GM18505 (cell line): ENCODE measurements at regions not wholly inside any gene's neighbourhood (a gene's known extent, or its start where the extent isn't known, plus 50 kb on each side); places are given as distances from the start of the nearest gene placed in this dataset.
"Not testable (repeated sequence)": the region's sequence is repeated elsewhere in the genome, so short reads cannot be mapped to it uniquely, and the experiment has no call there.

Source experiments
- ATAC-seq: cut with Tn5 transposase; IDR thresholded peaks from one replicate; pipeline ENCODE4 v1.9.1; 2021; ENCODE audit not compliant: unreplicated experiment
- POLR2A ChIP-seq: IDR thresholded peaks from 4 replicates; pipeline ENCODE4 v1.6.1; 2011; ENCODE audit warnings: borderline replicate concordance; ENCODE audit not compliant: insufficient read depth, insufficient read length; ENCODE audit errors: extremely low read depth

- TF ChIP-seq POLR2A: no peak
- ATAC-seq: no peak
These were observed 109.0 kb downstream of the ANXA3 start for GRCh38 chr4:78660559-78660958.

DNA sequence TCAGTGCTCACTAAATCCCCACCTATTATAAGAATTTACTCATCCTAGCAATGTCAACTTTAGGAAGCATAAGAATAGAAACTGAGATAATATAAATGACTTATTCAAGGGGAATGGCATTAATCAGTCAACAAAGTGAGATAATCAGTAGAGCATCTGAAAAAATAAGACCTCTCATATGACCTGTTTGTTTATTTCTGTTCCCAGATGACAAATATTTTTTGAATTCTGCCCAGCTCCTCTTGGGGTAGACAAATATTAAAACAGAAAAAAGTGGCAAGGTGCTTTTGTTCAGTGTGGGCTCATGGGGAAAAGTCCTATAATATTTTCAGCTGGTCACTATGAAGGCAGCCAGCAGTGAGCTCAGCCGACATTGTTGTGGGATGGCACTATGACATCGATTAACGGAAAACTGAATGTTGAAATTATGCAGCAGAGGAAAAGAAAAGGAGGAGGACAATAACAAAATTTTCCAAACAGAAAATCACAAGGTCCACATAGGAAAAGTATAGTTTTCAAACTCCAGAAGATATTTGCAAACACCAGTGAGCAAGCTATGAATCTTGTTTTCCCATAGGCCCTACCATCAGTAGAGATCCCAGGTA, 109.6 kb downstream of the ANXA3 start:
- no peak for ATAC-seq
- TF ChIP-seq POLR2A: no peak

DNA sequence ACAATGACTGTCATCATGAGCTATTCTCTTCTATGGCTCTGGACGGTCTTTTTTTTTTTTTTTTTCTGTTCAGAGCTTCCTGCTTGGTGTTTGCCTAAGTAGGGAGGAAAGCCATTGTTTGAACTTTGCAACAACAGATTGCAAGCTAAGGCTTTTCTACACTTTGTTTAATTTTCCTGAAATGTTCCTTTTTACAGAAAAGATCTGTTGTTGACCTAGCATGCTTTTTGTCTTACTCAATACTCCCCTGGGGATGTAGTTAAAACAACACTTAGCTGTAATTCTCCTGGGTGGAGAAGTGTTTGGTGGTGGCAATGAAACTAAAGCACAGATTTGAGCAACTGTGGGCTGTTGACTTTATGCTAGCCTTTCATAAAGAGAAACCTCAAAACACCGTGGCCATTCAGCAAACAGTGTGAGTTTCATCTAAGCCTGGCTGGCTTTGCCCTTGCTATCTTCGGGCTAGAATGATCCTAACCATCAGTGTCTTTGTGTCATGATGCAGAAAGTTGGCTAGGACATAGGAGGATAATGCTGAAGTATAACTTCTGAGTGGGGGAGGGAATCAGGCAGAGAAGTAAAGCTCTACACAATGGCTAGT, 110.5 kb downstream of the ANXA3 start:
- peak; percentile 61 for ATAC-seq
- TF ChIP-seq POLR2A: no peak

DNA sequence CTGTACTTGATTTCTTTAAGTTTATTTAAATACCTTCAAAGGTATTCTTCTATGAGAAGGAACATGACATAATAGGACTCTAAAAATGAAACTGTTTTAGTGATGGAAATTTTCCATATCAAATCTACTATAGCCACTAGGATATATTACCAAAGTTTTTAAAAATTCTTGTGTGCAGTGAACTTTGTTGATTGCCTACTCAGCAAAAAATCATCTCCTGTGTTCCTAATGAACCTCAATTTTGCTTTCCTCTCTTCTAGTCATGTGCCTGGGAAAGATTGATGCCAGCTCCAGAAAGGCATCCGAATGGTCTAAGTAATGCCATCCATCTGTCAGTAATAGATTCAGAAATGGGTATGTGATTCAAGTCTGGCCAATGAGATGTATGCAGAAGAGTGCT, 111.1 kb downstream of the ANXA3 start:
- TF ChIP-seq POLR2A: no peak
- no peak for ATAC-seq

- ATAC-seq: not testable (repeated sequence)
These were observed 111.9 kb upstream of the BMP2K start for GRCh38 chr4:78664296-78664695.

GRCh38 chr4:78665216-78665770, 110.9 kb upstream of the BMP2K start:
- TF ChIP-seq POLR2A: no peak
- ATAC-seq: no peak

DNA sequence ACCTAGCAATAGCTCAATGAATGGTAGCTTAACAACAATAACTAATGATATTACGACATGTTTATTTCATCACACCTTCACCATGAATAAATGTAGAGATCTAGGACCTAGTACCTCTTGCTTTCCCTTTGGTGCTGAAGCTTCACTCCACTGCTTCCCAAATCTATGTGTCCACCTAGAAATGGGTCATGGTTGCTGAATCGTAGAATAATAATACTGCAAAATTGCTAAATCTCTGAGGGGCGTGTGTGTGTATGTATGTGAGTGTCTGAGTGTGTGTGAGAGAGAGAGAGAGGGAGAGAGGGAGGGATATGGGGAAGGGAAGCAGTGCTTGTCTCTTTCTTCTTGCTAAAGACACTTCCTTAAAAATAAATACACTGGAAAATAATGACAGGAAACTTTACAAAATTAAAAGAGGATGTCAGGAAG, 109.3 kb upstream of the BMP2K start:
- no peak for TF ChIP-seq POLR2A
- no peak for ATAC-seq

DNA sequence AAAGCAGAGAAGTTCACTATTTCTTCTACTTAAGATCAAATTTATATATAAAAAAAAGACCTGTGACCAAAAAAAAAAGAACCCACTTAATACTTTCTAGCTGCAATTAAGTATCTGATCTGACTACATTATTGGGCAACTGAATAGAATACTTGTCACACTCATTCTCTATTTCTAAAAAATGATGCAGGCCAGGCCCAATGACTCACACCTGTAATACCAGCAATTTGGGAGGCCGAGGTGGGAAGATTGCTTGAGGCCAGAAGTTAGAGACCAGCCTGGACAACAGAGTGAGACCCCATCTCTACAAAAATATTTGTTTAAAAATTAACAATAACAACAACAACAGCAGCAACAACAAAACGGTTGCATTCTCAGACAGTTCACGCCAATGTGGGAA, 108.8 kb upstream of the BMP2K start:
- TF ChIP-seq POLR2A: no peak
- no peak for ATAC-seq

DNA sequence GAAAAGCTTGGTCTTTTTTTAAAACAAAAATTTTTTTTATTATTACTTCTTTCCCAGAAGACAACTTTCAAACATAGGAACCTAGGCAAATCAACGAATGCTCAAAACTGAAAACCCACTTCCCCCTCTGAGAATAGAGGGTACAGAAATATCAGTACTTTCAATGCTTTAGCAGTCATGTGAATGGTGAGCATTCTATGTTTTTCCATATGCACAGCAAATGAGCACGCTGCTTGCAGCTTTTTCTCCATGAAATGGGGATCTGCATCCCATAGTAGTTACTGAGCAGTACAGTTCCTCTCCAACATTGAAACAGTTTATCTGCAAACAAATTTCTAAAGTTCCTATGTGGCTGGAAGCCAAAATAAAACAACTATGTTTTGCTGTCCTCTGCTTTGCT, 108.4 kb upstream of the BMP2K start:
- no peak for TF ChIP-seq POLR2A
- ATAC-seq: peak; percentile 79

- ATAC-seq: no peak
- no peak for TF ChIP-seq POLR2A
These were observed 106.7 kb upstream of the BMP2K start for GRCh38 chr4:78669453-78669852.

GRCh38 chr4:78671903-78672815, 104.0 kb upstream of the BMP2K start:
- no peak for TF ChIP-seq POLR2A
- ATAC-seq: no peak

GRCh38 chr4:78673337-78673736, 102.8 kb upstream of the BMP2K start:
- no peak for ATAC-seq
- no peak for TF ChIP-seq POLR2A

DNA sequence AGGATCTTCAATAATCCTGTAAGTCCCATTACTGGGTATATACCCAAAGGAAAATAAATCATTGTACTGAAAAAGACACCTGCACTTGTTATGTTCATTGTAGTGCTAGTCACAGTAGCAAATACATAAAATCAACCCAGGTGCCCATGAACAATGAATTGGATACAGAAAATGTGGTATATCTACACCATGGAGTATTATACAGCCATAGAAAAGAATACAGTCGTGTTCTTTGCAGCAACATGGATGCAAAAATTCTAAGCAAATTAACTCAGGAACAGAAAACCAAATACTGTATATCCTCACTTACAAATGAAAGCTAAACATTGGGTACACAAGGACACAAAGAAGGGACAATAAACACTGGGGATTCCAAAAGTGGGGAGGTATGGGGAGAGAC, 100.8 kb upstream of the BMP2K start:
- ATAC-seq: no peak
- TF ChIP-seq POLR2A: no peak

GRCh38 chr4:78682070-78682469, 94.1 kb upstream of the BMP2K start:
- TF ChIP-seq POLR2A: no peak
- ATAC-seq: no peak
